Neural cell (in vitro differentiated cells): ENCODE measurements at regions not wholly inside any gene's neighbourhood (a gene's known extent, or its start where the extent isn't known, plus 50 kb on each side); places are given as distances from the start of the nearest gene placed in this dataset.

Experiments used
- CTCF ChIP-seq: fragments of 450-650 bp; IDR thresholded peaks from 2 replicates; pipeline ENCODE4 v1.5.1; 2014; ENCODE audit warnings: antibody characterized with exemption, mild to moderate bottlenecking, moderate library complexity; ENCODE audit not compliant: poor library complexity, severe bottlenecking
- EP300 ChIP-seq: fragments of 450-650 bp; conservative IDR thresholded peaks from 2 replicates; pipeline ENCODE4 v1.6.1; 2014; ENCODE audit warnings: antibody characterized with exemption, mild to moderate bottlenecking, moderate library complexity; ENCODE audit not compliant: poor library complexity, severe bottlenecking
- EZH2 ChIP-seq: fragments of 200-600, 300-800 bp; shearing (Covaris generic), sonication (generic); IDR thresholded peaks from 2 replicates; pipeline ENCODE4 v1.6.1; 2014; ENCODE audit warnings: antibody characterized with exemption, low read length, borderline replicate concordance, mild to moderate bottlenecking; ENCODE audit not compliant: insufficient read depth, poor library complexity, severe bottlenecking
- MXI1 ChIP-seq: fragments of 450-650 bp; conservative IDR thresholded peaks from 2 replicates; pipeline ENCODE4 v1.6.1; 2014; ENCODE audit warnings: antibody characterized with exemption, mild to moderate bottlenecking; ENCODE audit not compliant: poor library complexity, severe bottlenecking
- POLR2AphosphoS5 ChIP-seq: IDR thresholded peaks from 2 replicates; pipeline ENCODE4 v1.6.1; 2012
- RAD21 ChIP-seq: fragments of 450-650 bp; conservative IDR thresholded peaks from 2 replicates; pipeline ENCODE4 v1.6.1; 2014; ENCODE audit warnings: antibody characterized with exemption, mild to moderate bottlenecking, moderate library complexity
- REST ChIP-seq: IDR thresholded peaks from 2 replicates; pipeline ENCODE4 v1.6.1; 2012; ENCODE audit warnings: borderline replicate concordance
- SMC3 ChIP-seq: fragments of 450-650 bp; conservative IDR thresholded peaks from 2 replicates; pipeline ENCODE4 v1.6.1; 2014; ENCODE audit warnings: antibody characterized with exemption, mild to moderate bottlenecking, moderate library complexity; ENCODE audit not compliant: poor library complexity
- TAF1 ChIP-seq: IDR thresholded peaks from 2 replicates; pipeline ENCODE4 v1.6.1; 2012; ENCODE audit warnings: low read depth

- TF ChIP-seq REST = no peak
- no peak for TF ChIP-seq CTCF
- TF ChIP-seq EZH2 = no peak
- no peak for TF ChIP-seq POLR2AphosphoS5
- TF ChIP-seq RAD21 = no peak
- TF ChIP-seq MXI1 = no peak
- TF ChIP-seq TAF1 = no peak
- TF ChIP-seq EP300 = no peak
- no peak for TF ChIP-seq SMC3
Observed at GRCh38 chr18:73087282-73087977, 219.6 kb upstream of the NETO1 start.
